GM19452 (cell line): ENCODE measurements at regions not wholly inside any gene's neighbourhood (a gene's known extent, or its start where the extent isn't known, plus 50 kb on each side); places are given as distances from the start of the nearest gene placed in this dataset.
"Not testable (repeated sequence)": the region's sequence is repeated elsewhere in the genome, so short reads cannot be mapped to it uniquely, and the experiment has no call there.

Experiments
- ATAC-seq: cut with Tn5 transposase; IDR thresholded peaks from one replicate; pipeline ENCODE4 v1.9.1; 2021; ENCODE audit not compliant: unreplicated experiment

GRCh38 chr2:230593765-230594164 lies 118.9 kb upstream of the CAB39 start:
- no peak for ATAC-seq

- no peak for ATAC-seq
These were observed 118.3 kb upstream of the CAB39 start for GRCh38 chr2:230594286-230594840.

- no peak for ATAC-seq
These were observed 112.8 kb upstream of the CAB39 start for GRCh38 chr2:230599853-230600252.

GRCh38 chr2:230600285-230600684 lies 112.4 kb upstream of the CAB39 start:
- no peak for ATAC-seq

- no peak for ATAC-seq
These were observed 111.8 kb upstream of the CAB39 start for GRCh38 chr2:230600881-230601280.

- no peak for ATAC-seq
These were observed 111.1 kb upstream of the CAB39 start for GRCh38 chr2:230601510-230601909.

GRCh38 chr2:230602562-230603230 lies 109.9 kb upstream of the CAB39 start:
- peak; percentile 61 for ATAC-seq

GRCh38 chr2:230603317-230603716 lies 109.3 kb upstream of the CAB39 start:
- not testable (repeated sequence) for ATAC-seq

- ATAC-seq: not testable (repeated sequence)
These were observed 108.5 kb upstream of the CAB39 start for GRCh38 chr2:230604158-230604557.

GRCh38 chr2:230614040-230614439 lies 98.6 kb upstream of the CAB39 start:
- no peak for ATAC-seq

- peak; percentile 80 for ATAC-seq
These were observed 97.7 kb upstream of the CAB39 start for GRCh38 chr2:230614913-230615332.

- ATAC-seq: not testable (repeated sequence)
These were observed 95.4 kb upstream of the CAB39 start for GRCh38 chr2:230617256-230617706.

- ATAC-seq: no peak
These were observed 93.2 kb upstream of the CAB39 start for GRCh38 chr2:230619491-230619890.

GRCh38 chr2:230625220-230625619 lies 87.4 kb upstream of the CAB39 start:
- not testable (repeated sequence) for ATAC-seq

GRCh38 chr2:230627091-230627490 lies 85.6 kb upstream of the CAB39 start:
- not testable (repeated sequence) for ATAC-seq

GRCh38 chr2:230627806-230628724 lies 84.6 kb upstream of the CAB39 start:
- no peak for ATAC-seq

GRCh38 chr2:230631470-230631869 lies 81.2 kb upstream of the CAB39 start:
- no peak for ATAC-seq

GRCh38 chr2:230634146-230634545 lies 78.5 kb upstream of the CAB39 start:
- ATAC-seq: no peak

GRCh38 chr2:230634721-230635313 lies 77.8 kb upstream of the CAB39 start:
- ATAC-seq: not testable (repeated sequence)

GRCh38 chr2:230636684-230637271 lies 75.9 kb upstream of the CAB39 start:
- ATAC-seq: no peak

- ATAC-seq: not testable (repeated sequence)
These were observed 75.2 kb upstream of the CAB39 start for GRCh38 chr2:230637486-230637885.
